GM23248 (cell line): ENCODE measurements at regions not wholly inside any gene's neighbourhood (a gene's known extent, or its start where the extent isn't known, plus 50 kb on each side); places are given as distances from the start of the nearest gene placed in this dataset.

ENCODE experiments used
- EZH2 ChIP-seq: fragments of 200-600 bp; sonication (generic); IDR thresholded peaks from 2 replicates; pipeline ENCODE4 v1.6.1; 2018; ENCODE audit warnings: antibody characterized with exemption, mild to moderate bottlenecking; ENCODE audit not compliant: insufficient read depth, poor library complexity, severe bottlenecking
- EZH2phosphoT487 ChIP-seq: fragments of 200-600 bp; sonication (generic); IDR thresholded peaks from 2 replicates; pipeline ENCODE4 v1.6.1; 2018; ENCODE audit warnings: antibody characterized with exemption, moderate library complexity, mild to moderate bottlenecking, low read depth; ENCODE audit not compliant: insufficient read depth

GRCh38 chr22:19634226-19634975 is 79.9 kb upstream of the SEPTIN5 start:
- TF ChIP-seq EZH2 (no peak), EZH2phosphoT487 (no peak)
